HEK293 (cell line): ENCODE measurements at regions not wholly inside any gene's neighbourhood (a gene's known extent, or its start where the extent isn't known, plus 50 kb on each side); places are given as distances from the start of the nearest gene placed in this dataset.

Source experiments
- BCL6B ChIP-seq: fragments of 450-650 bp; formaldehyde crosslinking; IDR thresholded peaks from 2 replicates; pipeline ENCODE4 v1.5.1; 2017; ENCODE audit warnings: missing biosample characterization, missing genetic modification characterization
- HOXA7 ChIP-seq: sonication (generic); formaldehyde crosslinking; IDR thresholded peaks from 2 replicates; pipeline ENCODE4 v1.8.1; 2022; ENCODE audit warnings: missing genetic modification reagents, borderline replicate concordance
- ZNF292 ChIP-seq: fragments of 450-650 bp; formaldehyde crosslinking; IDR thresholded peaks from 2 replicates; pipeline ENCODE4 v1.5.1; 2016; ENCODE audit warnings: low read depth, missing biosample characterization, missing genetic modification characterization, borderline replicate concordance

DNA sequence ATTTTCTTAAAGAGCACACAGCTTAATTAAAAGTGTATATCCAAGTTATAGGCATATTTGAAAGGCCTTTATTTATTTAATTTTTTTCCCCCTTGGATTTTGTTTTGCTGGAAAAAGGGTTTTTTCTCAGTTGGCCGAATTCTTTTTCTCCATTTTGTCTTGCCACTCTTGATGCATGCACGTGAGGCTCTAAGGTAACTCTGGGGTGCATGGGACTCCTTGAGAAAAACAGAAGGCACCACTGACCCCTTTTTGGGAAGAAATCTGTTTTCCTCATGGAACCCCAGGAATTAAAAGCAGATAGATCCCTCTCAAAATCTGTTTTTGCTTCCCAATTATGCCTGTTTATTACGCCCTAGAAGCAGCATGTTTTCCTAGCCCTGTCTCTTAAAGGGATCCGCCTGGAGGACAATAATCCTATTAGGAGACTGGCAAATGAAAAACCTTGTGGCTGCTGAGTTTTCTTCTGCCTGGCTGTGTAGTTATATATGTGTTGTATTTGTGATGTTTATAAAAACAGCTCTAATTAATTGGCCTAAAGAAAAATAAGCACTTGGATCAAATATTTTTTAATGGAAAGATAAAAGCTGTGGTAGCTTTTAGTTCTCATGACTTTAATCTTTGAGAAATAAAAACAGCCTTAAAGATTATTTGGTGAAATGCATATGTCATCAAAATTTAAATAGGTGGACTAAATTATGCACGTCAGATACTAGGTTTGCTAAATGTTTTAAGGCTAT, 435.1 kb upstream of the CDH9 start:
- TF ChIP-seq ZNF292 (tag by site-specific recombination) (no peak), HOXA7 (no peak), BCL6B (tag by site-specific recombination) (no peak)
